Calu3 (cell line): ENCODE measurements at regions not wholly inside any gene's neighbourhood (a gene's known extent, or its start where the extent isn't known, plus 50 kb on each side); places are given as distances from the start of the nearest gene placed in this dataset.

Experiments used
- BruUV-seq: library from RNA; stranded (reverse); fragments of 400-500 nt; replicated peaks from 2 replicates; lab custom pipeline; 2021; lab: Mats Ljungman, UMichigan
- CTCF ChIA-PET: fragments of 300-600 bp; sonication (Branson Sonifier 250); formaldehyde crosslinking; loops from one replicate; lab custom pipeline; 2022; ENCODE audit warnings: antibody characterized with exemption; lab: Charles Lee
- DNase-seq: peaks from one replicate; pipeline ENCODE4 v3.0.0; 2022
- H3K27ac Mint-ChIP-seq: one replicate; pipeline ENCODE4 v1.8.0; 2022; ENCODE audit warnings: mixed read lengths; ENCODE audit not compliant: unreplicated experiment
- H3K27me3 Mint-ChIP-seq: one replicate; pipeline ENCODE4 v1.8.0; 2022; ENCODE audit warnings: mixed read lengths; ENCODE audit not compliant: unreplicated experiment
- H3K36me3 Mint-ChIP-seq: one replicate; pipeline ENCODE4 v1.8.0; 2022; ENCODE audit warnings: mild to moderate bottlenecking, moderate library complexity, mixed read lengths; ENCODE audit not compliant: insufficient read depth, unreplicated experiment
- H3K4me1 Mint-ChIP-seq: one replicate; pipeline ENCODE4 v1.8.0; 2022; ENCODE audit warnings: mild to moderate bottlenecking, low read depth, mixed read lengths; ENCODE audit not compliant: unreplicated experiment
- H3K4me3 Mint-ChIP-seq: one replicate; pipeline ENCODE4 v1.8.0; 2022; ENCODE audit warnings: mild to moderate bottlenecking, low read depth, moderate library complexity, mixed read lengths; ENCODE audit not compliant: unreplicated experiment
- H3K9me3 Mint-ChIP-seq: one replicate; pipeline ENCODE4 v1.8.0; 2022; ENCODE audit warnings: low read depth, mixed read lengths; ENCODE audit not compliant: unreplicated experiment
- CTCF ChIP-seq: fragments of 200-600 bp; IDR thresholded peaks from one replicate; pipeline ENCODE4 v1.8.0; 2022; ENCODE audit warnings: antibody characterized with exemption; ENCODE audit not compliant: unreplicated experiment
- intact Hi-C: fragments of 100-400 bp; cut with micrococcal nuclease; formaldehyde crosslinking; loops from one replicate; pipeline ENCODE4 v1.10.0; 2022; ENCODE audit not compliant: unreplicated experiment

GRCh38 chr10:10526846-10527245 lies 490.8 kb upstream of the CELF2 start:
- Mint-ChIP-seq H3K4me3 (no peak overlapping the region), H3K9me3 (peaks cover 4% of the 10 kb centered on the region), H3K27me3 (no peaks in the 10 kb centered on the region), H3K27ac (no peak overlapping the region), H3K4me1 (no peaks in the 10 kb centered on the region), H3K36me3 (no peaks in the 10 kb centered on the region)
- intact Hi-C loops: no loop called here
- BruUV-seq: no TSS peak
- no peak for DNase-seq
- TF ChIP-seq CTCF: no peak
- CTCF ChIA-PET: no interaction called here

- Mint-ChIP-seq H3K27me3 (no peaks in the 10 kb centered on the region), H3K9me3 (peaks cover 4% of the 10 kb centered on the region), H3K27ac (no peak overlapping the region), H3K36me3 (no peaks in the 10 kb centered on the region), H3K4me1 (no peaks in the 10 kb centered on the region), H3K4me3 (no peak overlapping the region)
- CTCF ChIA-PET: no interaction called here
- intact Hi-C loops: no loop called here
- no peak for DNase-seq
- TF ChIP-seq CTCF: no peak
- no TSS peak for BruUV-seq
Observed at GRCh38 chr10:10527861-10528562, 489.7 kb upstream of the CELF2 start.

- Mint-ChIP-seq H3K4me1 (no peaks in the 10 kb centered on the region), H3K36me3 (no peaks in the 10 kb centered on the region), H3K27ac (no peak overlapping the region), H3K4me3 (no peak overlapping the region), H3K27me3 (no peaks in the 10 kb centered on the region), H3K9me3 (peaks cover 6% of the 10 kb centered on the region)
- no peak for DNase-seq
- TF ChIP-seq CTCF: no peak
- intact Hi-C loops: no loop called here
- CTCF ChIA-PET: no interaction called here
- BruUV-seq: no TSS peak
Observed at GRCh38 chr10:10528563-10528910, 489.1 kb upstream of the CELF2 start.

GRCh38 chr10:10530313-10530712 lies 487.4 kb upstream of the CELF2 start:
- Mint-ChIP-seq H3K9me3 (peaks cover 14% of the 10 kb centered on the region), H3K36me3 (no peaks in the 10 kb centered on the region), H3K4me1 (no peaks in the 10 kb centered on the region), H3K27ac (no peak overlapping the region), H3K4me3 (no peak overlapping the region), H3K27me3 (no peaks in the 10 kb centered on the region)
- intact Hi-C loops: no loop called here
- no peak for DNase-seq
- TF ChIP-seq CTCF: no peak
- BruUV-seq: no TSS peak
- CTCF ChIA-PET: no interaction called here
